Mammary epithelial cell (primary cell): ENCODE measurements at regions not wholly inside any gene's neighbourhood (a gene's known extent, or its start where the extent isn't known, plus 50 kb on each side); places are given as distances from the start of the nearest gene placed in this dataset.

Experiments used
- EZH2 ChIP-seq: IDR thresholded peaks from 2 replicates; pipeline ENCODE4 v1.6.1; 2012; ENCODE audit warnings: low read length, inconsistent platforms, borderline replicate concordance
- TF ChIP-seq, protein P1 (sequence below), 2 donors: IDR thresholded peaks in 1 of 2; conservative IDR thresholded peaks in 1 of 2; 2 replicates each; pipeline ENCODE4 v1.5.1; 2011 to 2012; ENCODE audit warnings: inconsistent platforms in 2 of 2, low read length in 2 of 2, mild to moderate bottlenecking in 2 of 2, control low read depth in 1 of 2, low read depth in 1 of 2; ENCODE audit not compliant: insufficient read depth in 1 of 2; ENCODE audit errors: extremely low read depth in 1 of 2

DNA sequence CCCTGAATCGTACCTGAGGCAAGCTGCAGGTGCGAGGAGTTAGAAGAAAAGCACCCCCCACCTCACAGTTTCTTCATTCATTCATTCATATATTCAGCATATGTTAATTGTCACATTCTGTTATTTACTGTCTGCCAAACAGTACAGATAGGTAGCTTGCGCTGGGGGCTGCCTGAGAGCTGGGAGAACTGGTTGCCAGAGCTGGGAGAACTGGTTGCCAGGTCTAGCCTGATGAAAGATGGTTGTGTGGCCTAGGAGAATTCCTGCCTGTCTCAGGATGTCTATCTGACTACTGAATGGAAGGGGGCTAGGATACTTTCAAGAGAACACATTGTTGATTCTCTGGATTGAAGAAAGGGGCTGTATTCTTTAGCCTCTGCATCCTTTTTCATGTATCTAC lies 225.9 kb upstream of the POU3F1 start:
- TF ChIP-seq, protein P1, sequence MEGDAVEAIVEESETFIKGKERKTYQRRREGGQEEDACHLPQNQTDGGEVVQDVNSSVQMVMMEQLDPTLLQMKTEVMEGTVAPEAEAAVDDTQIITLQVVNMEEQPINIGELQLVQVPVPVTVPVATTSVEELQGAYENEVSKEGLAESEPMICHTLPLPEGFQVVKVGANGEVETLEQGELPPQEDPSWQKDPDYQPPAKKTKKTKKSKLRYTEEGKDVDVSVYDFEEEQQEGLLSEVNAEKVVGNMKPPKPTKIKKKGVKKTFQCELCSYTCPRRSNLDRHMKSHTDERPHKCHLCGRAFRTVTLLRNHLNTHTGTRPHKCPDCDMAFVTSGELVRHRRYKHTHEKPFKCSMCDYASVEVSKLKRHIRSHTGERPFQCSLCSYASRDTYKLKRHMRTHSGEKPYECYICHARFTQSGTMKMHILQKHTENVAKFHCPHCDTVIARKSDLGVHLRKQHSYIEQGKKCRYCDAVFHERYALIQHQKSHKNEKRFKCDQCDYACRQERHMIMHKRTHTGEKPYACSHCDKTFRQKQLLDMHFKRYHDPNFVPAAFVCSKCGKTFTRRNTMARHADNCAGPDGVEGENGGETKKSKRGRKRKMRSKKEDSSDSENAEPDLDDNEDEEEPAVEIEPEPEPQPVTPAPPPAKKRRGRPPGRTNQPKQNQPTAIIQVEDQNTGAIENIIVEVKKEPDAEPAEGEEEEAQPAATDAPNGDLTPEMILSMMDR (conservative IDR thresholded peaks at IDR 0.05 in 1 of 2, IDR thresholded peaks at IDR 0.05 in 1 of 2; ENCODE audit: extremely low read depth in 1 of 2, insufficient read depth in 1 of 2, low read depth in 1 of 2, low read length in 2 of 2): no peak
- no peak for TF ChIP-seq EZH2
